Trophoblast cell (in vitro differentiated cells and primary cell): ENCODE measurements at regions not wholly inside any gene's neighbourhood (a gene's known extent, or its start where the extent isn't known, plus 50 kb on each side); places are given as distances from the start of the nearest gene placed in this dataset.

Source experiments
- DNase-seq, 2 donors: peaks; one replicate each; pipeline ENCODE4 v3.0.0-alpha.2; 2016
- H2AFZ ChIP-seq: 2 replicates; pipeline ENCODE4 v1.6.1; 2013; ENCODE audit warnings: low read length, moderate library complexity, mild to moderate bottlenecking; ENCODE audit not compliant: insufficient read depth, poor library complexity
- H2AK5ac ChIP-seq: 2 replicates; pipeline ENCODE4 v1.6.1; 2013; ENCODE audit warnings: mild to moderate bottlenecking, low read length
- H2BK120ac ChIP-seq: 2 replicates; pipeline ENCODE4 v1.6.1; 2013; ENCODE audit warnings: low read length, mild to moderate bottlenecking, moderate library complexity; ENCODE audit not compliant: insufficient read depth, poor library complexity
- H2BK12ac ChIP-seq: 2 replicates; pipeline ENCODE4 v1.6.1; 2013; ENCODE audit warnings: mild to moderate bottlenecking, low read length, moderate library complexity
- H2BK5ac ChIP-seq: 2 replicates; pipeline ENCODE4 v1.6.1; 2013; ENCODE audit warnings: low read length, low read depth, moderate library complexity, mild to moderate bottlenecking; ENCODE audit not compliant: poor library complexity
- H3K14ac ChIP-seq: 2 replicates; pipeline ENCODE4 v1.6.1; 2013; ENCODE audit warnings: mild to moderate bottlenecking, low read length
- H3K18ac ChIP-seq: 2 replicates; pipeline ENCODE4 v1.6.1; 2013; ENCODE audit warnings: mild to moderate bottlenecking, low read length
- H3K23ac ChIP-seq: 2 replicates; pipeline ENCODE4 v1.6.1; 2013; ENCODE audit warnings: low read length
- H3K27ac ChIP-seq: 2 replicates; pipeline ENCODE4 v1.5.1; 2013; ENCODE audit warnings: low read depth, mild to moderate bottlenecking, inconsistent platforms, low read length, moderate library complexity
- H3K27me3 ChIP-seq: 2 replicates; pipeline ENCODE4 v1.6.1; 2013; ENCODE audit warnings: inconsistent platforms, mild to moderate bottlenecking, low read length, moderate library complexity; ENCODE audit not compliant: insufficient read depth
- H3K36me3 ChIP-seq, 2 experiments: 1 replicate in 1 of 2; 2 replicates in 1 of 2; pipeline ENCODE4 v1.6.1; 2013; ENCODE audit warnings: low read length in 2 of 2, mild to moderate bottlenecking in 2 of 2, moderate library complexity in 1 of 2; ENCODE audit not compliant: insufficient read depth in 2 of 2, control insufficient read depth in 1 of 2
- H3K4ac ChIP-seq: 2 replicates; pipeline ENCODE4 v1.6.1; 2013; ENCODE audit warnings: low read depth, mild to moderate bottlenecking, low read length, moderate library complexity
- H3K4me1 ChIP-seq, 2 experiments: 1 replicate in 1 of 2; 2 replicates in 1 of 2; pipeline ENCODE4 v1.6.1; 2013; ENCODE audit warnings: low read length in 2 of 2, mild to moderate bottlenecking in 2 of 2, moderate library complexity in 1 of 2; ENCODE audit not compliant: insufficient read depth in 2 of 2, control insufficient read depth in 1 of 2
- H3K4me2 ChIP-seq: 2 replicates; pipeline ENCODE4 v1.6.1; 2013; ENCODE audit warnings: inconsistent platforms, mild to moderate bottlenecking, low read length, moderate library complexity
- H3K4me3 ChIP-seq: 2 replicates; pipeline ENCODE4 v1.5.1; 2013; ENCODE audit warnings: mild to moderate bottlenecking, low read depth, low read length, inconsistent platforms
- H3K79me1 ChIP-seq: one replicate; pipeline ENCODE4 v1.6.1; 2013; ENCODE audit warnings: low read length
- H3K79me2 ChIP-seq: 2 replicates; pipeline ENCODE4 v1.6.1; 2013; ENCODE audit warnings: low read length, mild to moderate bottlenecking; ENCODE audit not compliant: control insufficient read depth, insufficient read depth, poor library complexity
- H3K9ac ChIP-seq: 2 replicates; pipeline ENCODE4 v1.6.1; 2013; ENCODE audit warnings: mild to moderate bottlenecking, low read length
- H3K9me3 ChIP-seq: 2 replicates; pipeline ENCODE4 v1.6.1; 2013; ENCODE audit warnings: low read depth, mild to moderate bottlenecking, control low read depth, inconsistent platforms, low read length; ENCODE audit not compliant: insufficient read depth
- H4K12ac ChIP-seq: 2 replicates; pipeline ENCODE4 v1.6.1; 2013; ENCODE audit warnings: low read depth, mild to moderate bottlenecking, low read length, moderate library complexity
- H4K8ac ChIP-seq: 2 replicates; pipeline ENCODE4 v1.6.1; 2013; ENCODE audit warnings: low read depth, mild to moderate bottlenecking, low read length, moderate library complexity
- H4K91ac ChIP-seq: one replicate; pipeline ENCODE4 v1.6.1; 2013; ENCODE audit warnings: low read depth, mild to moderate bottlenecking, low read length, moderate library complexity
- WGBS: extraction: QIAGEN DNeasy Blood & Tissue Kit; methylation state at CpG from one replicate; pipeline ENCODE4 v1.1.7; 2013; ENCODE audit warnings: missing lambda C conversion rate; ENCODE audit not compliant: insufficient read length, insufficient coverage; ENCODE audit errors: extremely low coverage; 5-methylcytosine and 5-hydroxymethylcytosine counted together

DNA sequence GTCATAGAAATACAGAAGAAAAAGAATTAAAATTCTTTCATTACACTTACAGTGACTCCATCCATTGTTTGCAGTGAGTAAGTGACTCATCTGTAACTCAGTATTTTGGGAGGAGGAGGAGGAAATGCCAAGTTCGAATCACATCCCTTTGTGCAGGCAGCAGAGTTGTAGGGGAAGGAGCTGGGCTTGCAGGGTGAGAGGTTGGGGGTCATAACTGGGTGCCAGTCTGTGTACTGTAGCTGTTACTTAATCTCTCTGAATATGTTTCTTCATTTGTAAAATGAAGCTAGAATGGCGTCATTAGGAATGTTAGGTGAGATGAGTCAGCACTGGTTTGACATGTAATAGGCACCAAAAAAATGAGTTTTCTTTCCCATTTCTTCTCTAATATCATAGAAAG is 235.7 kb upstream of the ADAMTSL1 start:
- H4K12ac ChIP-seq = no peak overlapping the region
- no peak overlapping the region for H3K4me3 ChIP-seq
- no peak overlapping the region for H2BK12ac ChIP-seq
- no peak overlapping the region for H2AFZ ChIP-seq
- whole genome bisulfite sequencing = no CpG with 5 or more reads among the region's 2 CpGs
- peak in 1 of 2 donors; percentile 28 for DNase-seq
- H3K4me1 ChIP-seq = no peaks in the 10 kb centered on the region
- no peaks in the 10 kb centered on the region for H3K79me1 ChIP-seq
- no peak overlapping the region for H4K8ac ChIP-seq
- no peak overlapping the region for H3K27ac ChIP-seq
- no peak overlapping the region for H3K9ac ChIP-seq
- no peak overlapping the region for H3K4ac ChIP-seq
- no peaks in the 10 kb centered on the region for H3K36me3 ChIP-seq
- H3K23ac ChIP-seq = no peak overlapping the region
- H3K9me3 ChIP-seq = no peaks in the 10 kb centered on the region
- no peak overlapping the region for H3K4me2 ChIP-seq
- no peak overlapping the region for H3K14ac ChIP-seq
- no peak overlapping the region for H3K18ac ChIP-seq
- no peak overlapping the region for H2BK5ac ChIP-seq
- no peak overlapping the region for H4K91ac ChIP-seq
- no peaks in the 10 kb centered on the region for H3K27me3 ChIP-seq
- no peak overlapping the region for H2BK120ac ChIP-seq
- no peak overlapping the region for H2AK5ac ChIP-seq
- no peaks in the 10 kb centered on the region for H3K79me2 ChIP-seq

DNA sequence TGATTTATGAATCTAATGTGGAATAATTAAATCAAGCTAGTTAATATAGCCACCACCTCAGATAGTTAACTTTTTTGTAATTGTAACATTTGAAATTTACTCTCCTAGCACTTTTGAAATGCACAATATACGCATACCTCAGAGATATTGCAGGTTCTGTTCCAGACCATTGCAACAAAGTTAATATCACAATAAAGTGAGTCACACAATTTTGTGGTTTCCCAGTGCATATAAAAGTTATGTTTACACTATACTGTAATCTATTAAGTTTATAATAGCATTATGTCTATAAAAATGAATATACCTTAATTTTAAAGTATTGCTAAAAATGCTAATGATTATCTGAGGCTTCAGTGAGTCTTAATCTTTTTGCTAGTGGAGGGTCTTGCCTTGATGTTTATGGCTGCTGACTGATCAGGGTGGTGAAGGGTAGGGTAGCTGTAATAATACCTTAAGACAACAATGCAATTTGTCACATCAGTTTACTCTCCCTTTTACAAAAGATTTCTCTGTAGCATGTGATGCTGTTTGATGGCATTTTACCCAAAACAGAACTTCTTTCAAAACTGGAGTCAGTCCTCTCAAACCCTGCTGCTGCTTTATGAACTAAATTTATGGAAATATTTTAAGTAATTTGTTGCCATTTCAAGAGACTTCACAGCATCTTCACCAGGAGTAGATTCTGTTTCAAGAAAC is 235.1 kb upstream of the ADAMTSL1 start:
- Histone ChIP-seq H3K18ac (no peak overlapping the region), H2BK12ac (no peak overlapping the region), H3K4ac (no peak overlapping the region), H3K4me3 (no peak overlapping the region), H4K12ac (no peak overlapping the region), H3K9ac (no peak overlapping the region), H3K79me1 (no peaks in the 10 kb centered on the region), H3K14ac (no peak overlapping the region), H3K23ac (no peak overlapping the region), H2AFZ (no peak overlapping the region), H2BK120ac (no peak overlapping the region), H3K27me3 (no peaks in the 10 kb centered on the region), H4K91ac (no peak overlapping the region), H3K27ac (no peak overlapping the region), H3K4me1 (no peaks in the 10 kb centered on the region), H3K9me3 (no peaks in the 10 kb centered on the region), H3K4me2 (no peak overlapping the region), H2AK5ac (no peak overlapping the region), H2BK5ac (no peak overlapping the region), H3K36me3 (no peaks in the 10 kb centered on the region), H3K79me2 (no peaks in the 10 kb centered on the region), H4K8ac (no peak overlapping the region)
- no CpG with 5 or more reads among the region's 1 CpG for WGBS
- no peak for DNase-seq

DNA sequence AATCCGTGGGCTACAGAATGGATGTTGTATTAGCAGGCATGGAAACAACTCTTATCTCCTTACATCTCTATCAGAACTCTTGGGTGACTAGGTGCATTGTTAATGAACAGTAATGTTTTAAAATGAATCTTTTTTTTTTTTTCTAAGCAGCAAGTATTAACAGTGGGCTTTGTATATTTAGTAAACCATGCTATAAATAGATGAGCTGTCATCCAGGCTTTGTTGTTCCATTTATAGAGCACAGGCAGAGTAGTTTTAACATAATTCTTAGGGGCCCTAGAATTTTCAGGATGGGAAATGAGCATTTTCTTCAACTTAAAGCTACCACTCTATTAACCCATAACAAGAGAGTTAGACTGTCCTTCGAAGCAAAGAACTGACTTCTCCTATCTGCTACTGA is 233.7 kb upstream of the ADAMTSL1 start:
- H4K91ac ChIP-seq = no peak overlapping the region
- DNase-seq = no peak
- H2BK5ac ChIP-seq = no peak overlapping the region
- no peak overlapping the region for H3K27ac ChIP-seq
- H3K23ac ChIP-seq = no peak overlapping the region
- no CpG with 5 or more reads among the region's 2 CpGs for WGBS
- no peak overlapping the region for H4K12ac ChIP-seq
- no peak overlapping the region for H3K4me3 ChIP-seq
- no peak overlapping the region for H3K9ac ChIP-seq
- no peaks in the 10 kb centered on the region for H3K9me3 ChIP-seq
- H3K79me1 ChIP-seq = no peaks in the 10 kb centered on the region
- H3K79me2 ChIP-seq = no peaks in the 10 kb centered on the region
- H3K18ac ChIP-seq = no peak overlapping the region
- H3K4me2 ChIP-seq = no peak overlapping the region
- no peak overlapping the region for H3K4ac ChIP-seq
- H3K14ac ChIP-seq = no peak overlapping the region
- no peak overlapping the region for H2BK12ac ChIP-seq
- H2BK120ac ChIP-seq = no peak overlapping the region
- no peak overlapping the region for H2AFZ ChIP-seq
- no peaks in the 10 kb centered on the region for H3K4me1 ChIP-seq
- no peak overlapping the region for H4K8ac ChIP-seq
- H2AK5ac ChIP-seq = no peak overlapping the region
- no peaks in the 10 kb centered on the region for H3K36me3 ChIP-seq
- no peaks in the 10 kb centered on the region for H3K27me3 ChIP-seq

DNA sequence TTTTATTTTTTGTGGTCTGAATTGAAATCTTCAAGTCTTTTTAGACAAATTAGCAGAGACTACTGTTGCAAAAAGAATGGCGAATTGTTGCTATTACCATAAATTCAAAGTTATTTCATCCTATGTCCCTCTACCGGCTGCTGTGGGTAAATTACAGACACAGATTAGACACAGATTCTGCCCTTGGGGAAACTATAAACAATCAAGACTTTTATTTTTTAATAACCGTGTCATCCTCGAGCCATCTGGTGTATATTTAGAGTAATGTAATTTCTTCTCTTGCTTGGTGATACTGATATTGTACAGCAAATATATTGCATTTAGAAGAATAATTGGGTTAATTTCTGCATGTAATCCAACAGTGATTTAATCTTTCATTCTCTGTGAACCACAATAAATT is 228.0 kb upstream of the ADAMTSL1 start:
- Histone ChIP-seq H3K4ac (no peak overlapping the region), H2AFZ (no peak overlapping the region), H2BK12ac (no peak overlapping the region), H3K18ac (no peak overlapping the region), H4K8ac (no peak overlapping the region), H4K12ac (no peak overlapping the region), H3K9me3 (no peaks in the 10 kb centered on the region), H3K4me2 (no peak overlapping the region), H2AK5ac (no peak overlapping the region), H3K27ac (no peak overlapping the region), H3K79me2 (no peaks in the 10 kb centered on the region), H3K9ac (no peak overlapping the region), H3K4me1 (no peaks in the 10 kb centered on the region), H3K27me3 (no peaks in the 10 kb centered on the region), H3K36me3 (no peaks in the 10 kb centered on the region), H3K14ac (no peak overlapping the region), H3K79me1 (no peaks in the 10 kb centered on the region), H3K4me3 (no peak overlapping the region), H3K23ac (no peak overlapping the region), H2BK120ac (no peak overlapping the region), H2BK5ac (no peak overlapping the region), H4K91ac (no peak overlapping the region)
- DNase-seq = no peak
- WGBS = no CpG with 5 or more reads among the region's 4 CpGs
